Nephron progenitor cell (in vitro differentiated cells): ENCODE measurements at regions not wholly inside any gene's neighbourhood (a gene's known extent, or its start where the extent isn't known, plus 50 kb on each side); places are given as distances from the start of the nearest gene placed in this dataset.

Experiments
- DNase-seq: peaks from one replicate; pipeline ENCODE4 v3.0.0; 2021
- H3K27ac Mint-ChIP-seq: 2 replicates; pipeline ENCODE4 v1.8.0; 2021; ENCODE audit warnings: mild to moderate bottlenecking, moderate library complexity, mixed read lengths
- H3K27me3 Mint-ChIP-seq: 2 replicates; pipeline ENCODE4 v1.8.0; 2021; ENCODE audit warnings: mild to moderate bottlenecking, low read depth, mixed read lengths; ENCODE audit not compliant: poor library complexity
- H3K36me3 Mint-ChIP-seq: 2 replicates; pipeline ENCODE4 v1.8.0; 2021; ENCODE audit warnings: low read depth, mixed read lengths
- H3K4me1 Mint-ChIP-seq: 2 replicates; pipeline ENCODE4 v1.8.0; 2021; ENCODE audit warnings: mixed read lengths
- H3K4me3 Mint-ChIP-seq: 2 replicates; pipeline ENCODE4 v1.8.0; 2021; ENCODE audit warnings: mild to moderate bottlenecking, moderate library complexity, mixed read lengths
- H3K9me3 Mint-ChIP-seq: 2 replicates; pipeline ENCODE4 v1.8.0; 2021; ENCODE audit warnings: mild to moderate bottlenecking, moderate library complexity, mixed read lengths
- TF ChIP-seq, protein P1 (sequence below): fragments of 200-600 bp; sonication (generic); IDR thresholded peaks from 2 replicates; pipeline ENCODE4 v1.5.0; 2021; ENCODE audit warnings: antibody characterized with exemption

DNA sequence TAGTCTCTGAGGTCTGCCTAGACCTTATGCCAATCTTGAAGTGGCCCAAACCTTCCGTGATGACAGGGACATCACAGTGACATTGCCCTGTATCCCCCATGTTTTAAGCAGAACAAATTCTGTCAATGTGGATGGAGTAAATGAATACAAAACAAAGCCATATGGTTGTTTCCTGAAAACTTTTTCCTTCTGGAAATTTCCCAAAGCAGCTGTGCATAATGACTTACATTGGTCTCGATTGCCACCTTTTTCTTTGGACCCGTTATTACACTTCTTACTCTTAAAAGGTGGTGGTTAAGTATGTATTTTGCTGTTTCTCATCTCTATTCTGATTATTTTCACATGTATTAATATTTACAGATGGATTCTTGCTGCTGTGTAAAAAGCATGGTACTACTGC lies 411.2 kb upstream of the KLF6 start:
- no peak for DNase-seq
- Mint-ChIP-seq H3K4me1 (no peaks in the 10 kb centered on the region), H3K4me3 (no peak overlapping the region), H3K27me3 (peaks cover 8% of the 10 kb centered on the region), H3K27ac (no peak overlapping the region), H3K36me3 (no peaks in the 10 kb centered on the region), H3K9me3 (no peaks in the 10 kb centered on the region)
- TF ChIP-seq, protein P1, sequence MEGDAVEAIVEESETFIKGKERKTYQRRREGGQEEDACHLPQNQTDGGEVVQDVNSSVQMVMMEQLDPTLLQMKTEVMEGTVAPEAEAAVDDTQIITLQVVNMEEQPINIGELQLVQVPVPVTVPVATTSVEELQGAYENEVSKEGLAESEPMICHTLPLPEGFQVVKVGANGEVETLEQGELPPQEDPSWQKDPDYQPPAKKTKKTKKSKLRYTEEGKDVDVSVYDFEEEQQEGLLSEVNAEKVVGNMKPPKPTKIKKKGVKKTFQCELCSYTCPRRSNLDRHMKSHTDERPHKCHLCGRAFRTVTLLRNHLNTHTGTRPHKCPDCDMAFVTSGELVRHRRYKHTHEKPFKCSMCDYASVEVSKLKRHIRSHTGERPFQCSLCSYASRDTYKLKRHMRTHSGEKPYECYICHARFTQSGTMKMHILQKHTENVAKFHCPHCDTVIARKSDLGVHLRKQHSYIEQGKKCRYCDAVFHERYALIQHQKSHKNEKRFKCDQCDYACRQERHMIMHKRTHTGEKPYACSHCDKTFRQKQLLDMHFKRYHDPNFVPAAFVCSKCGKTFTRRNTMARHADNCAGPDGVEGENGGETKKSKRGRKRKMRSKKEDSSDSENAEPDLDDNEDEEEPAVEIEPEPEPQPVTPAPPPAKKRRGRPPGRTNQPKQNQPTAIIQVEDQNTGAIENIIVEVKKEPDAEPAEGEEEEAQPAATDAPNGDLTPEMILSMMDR, result no peak

DNA sequence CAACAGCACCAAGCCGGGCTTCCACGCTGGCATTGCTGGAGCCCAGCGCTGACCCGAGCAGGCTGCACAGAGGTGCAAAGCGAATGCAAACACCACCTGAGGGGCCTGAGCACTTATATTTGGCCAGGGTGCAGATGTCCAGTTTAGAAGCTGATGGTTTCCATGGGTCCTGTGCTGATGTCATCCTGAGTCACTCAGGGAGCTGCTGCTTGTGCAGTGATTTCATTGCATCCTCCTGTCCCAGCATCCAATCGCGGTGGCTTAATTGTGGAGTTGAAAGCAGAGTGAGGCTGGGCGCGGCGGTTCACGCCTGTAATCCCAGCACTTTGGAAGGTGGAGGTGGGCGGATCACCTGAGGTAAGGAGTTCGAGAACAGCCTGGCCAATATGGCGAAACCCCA lies 410.2 kb upstream of the KLF6 start:
- Mint-ChIP-seq H3K9me3 (no peaks in the 10 kb centered on the region), H3K36me3 (no peaks in the 10 kb centered on the region), H3K27ac (no peak overlapping the region), H3K4me3 (no peak overlapping the region), H3K4me1 (no peaks in the 10 kb centered on the region), H3K27me3 (peaks cover 8% of the 10 kb centered on the region)
- DNase-seq, result no peak
- TF ChIP-seq, protein P1, result no peak

DNA sequence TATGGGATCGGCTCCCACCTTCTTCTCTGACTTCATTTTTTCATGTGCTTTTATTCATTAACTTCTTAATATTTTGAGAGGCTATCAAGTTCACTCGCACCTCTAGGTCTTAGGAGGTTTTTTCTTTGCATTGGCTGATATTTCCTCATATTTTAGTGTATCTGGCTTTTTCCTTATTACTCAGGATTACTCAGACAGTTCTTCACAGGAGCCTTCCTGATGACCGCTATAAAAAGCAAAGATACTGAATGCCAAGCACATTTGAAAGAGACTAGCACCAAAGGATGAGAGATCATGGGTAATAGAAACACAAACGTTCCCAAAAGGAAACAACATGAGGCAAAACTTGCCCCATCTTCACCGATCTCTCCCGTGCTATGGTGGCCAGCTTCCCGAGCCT lies 409.2 kb upstream of the KLF6 start:
- Mint-ChIP-seq H3K9me3 (no peaks in the 10 kb centered on the region), H3K4me3 (no peak overlapping the region), H3K36me3 (no peaks in the 10 kb centered on the region), H3K4me1 (no peaks in the 10 kb centered on the region), H3K27me3 (peaks cover 12% of the 10 kb centered on the region), H3K27ac (no peak overlapping the region)
- TF ChIP-seq, protein P1, result no peak
- DNase-seq, result no peak

DNA sequence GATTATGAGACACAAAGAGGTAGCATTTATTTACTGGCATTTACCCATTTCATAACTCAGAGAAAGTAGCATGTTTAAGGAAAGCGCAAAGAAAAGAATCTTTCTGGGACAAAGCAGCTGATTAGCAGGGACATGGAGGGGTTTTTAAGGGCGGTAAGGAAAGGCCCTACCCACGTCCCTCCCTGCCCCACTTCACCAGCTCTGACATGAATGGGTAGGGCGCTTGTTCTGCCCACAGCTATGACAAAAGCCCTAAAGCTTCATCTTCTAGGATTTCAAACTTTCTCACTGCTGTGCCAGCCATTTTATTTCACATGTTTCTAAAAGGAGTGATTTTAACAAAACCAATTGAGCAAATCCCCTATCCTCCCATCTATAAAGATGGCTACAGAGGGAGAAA lies 406.9 kb upstream of the KLF6 start:
- DNase-seq, result no peak
- H3K27ac Mint-ChIP-seq, result no peak overlapping the region

DNA sequence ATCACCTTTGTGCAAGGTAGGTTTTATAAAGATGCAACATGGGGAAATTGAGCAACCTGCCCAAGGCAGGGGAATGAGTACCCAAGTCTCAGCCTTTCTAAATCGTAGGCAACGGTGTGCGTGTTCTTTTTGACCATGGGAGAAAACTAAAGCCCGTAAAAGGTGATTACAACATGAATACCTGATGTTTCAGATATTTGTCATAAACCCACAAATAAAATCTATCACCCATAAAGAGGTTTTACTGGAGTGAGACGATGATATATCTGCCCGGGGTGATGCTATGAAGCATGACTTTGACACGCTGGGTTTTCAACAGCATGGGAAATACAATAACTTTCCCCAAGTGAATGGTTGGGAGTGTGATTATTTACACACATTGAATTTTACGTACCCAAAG lies 406.3 kb upstream of the KLF6 start:
- Mint-ChIP-seq H3K4me1 (no peaks in the 10 kb centered on the region), H3K27me3 (peaks cover 12% of the 10 kb centered on the region), H3K36me3 (no peaks in the 10 kb centered on the region), H3K9me3 (no peaks in the 10 kb centered on the region), H3K4me3 (no peak overlapping the region), H3K27ac (no peak overlapping the region)
- DNase-seq, result no peak
- TF ChIP-seq, protein P1, result no peak

More for the DNA sequence above, 406.9 kb upstream of the KLF6 start:
- H3K4me1 Mint-ChIP-seq, result no peaks in the 10 kb centered on the region
- H3K4me3 Mint-ChIP-seq, result no peak overlapping the region
- no peaks in the 10 kb centered on the region for H3K36me3 Mint-ChIP-seq
- TF ChIP-seq, protein P1, result no peak
- peaks cover 9% of the 10 kb centered on the region for H3K27me3 Mint-ChIP-seq
- no peaks in the 10 kb centered on the region for H3K9me3 Mint-ChIP-seq

DNA sequence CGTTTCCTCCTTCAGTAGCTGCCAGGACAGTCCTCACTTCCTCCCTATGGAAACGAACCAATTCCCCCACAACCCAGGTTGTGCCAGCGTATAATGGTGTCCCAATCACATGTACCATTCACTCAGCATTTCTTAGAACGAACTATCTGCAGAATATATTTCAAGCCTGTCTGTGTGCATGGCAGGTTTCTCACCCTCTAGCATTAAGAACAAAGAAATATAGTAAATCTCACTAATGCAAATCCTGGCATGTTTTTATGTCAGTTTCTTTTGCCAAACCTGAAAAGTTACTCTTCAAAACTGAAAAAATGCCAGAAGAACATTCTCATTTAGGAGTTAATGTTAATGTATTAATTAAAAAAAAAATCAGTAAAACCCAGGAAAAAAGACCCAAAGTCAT lies 405.9 kb upstream of the KLF6 start:
- no peaks in the 10 kb centered on the region for H3K36me3 Mint-ChIP-seq
- H3K4me3 Mint-ChIP-seq, result no peak overlapping the region
- TF ChIP-seq, protein P1, result no peak
- H3K4me1 Mint-ChIP-seq, result no peaks in the 10 kb centered on the region
- peaks cover 12% of the 10 kb centered on the region for H3K27me3 Mint-ChIP-seq
- DNase-seq, result no peak
- H3K27ac Mint-ChIP-seq, result no peak overlapping the region
- H3K9me3 Mint-ChIP-seq, result no peaks in the 10 kb centered on the region
